H1 (cell line): ENCODE measurements at regions not wholly inside any gene's neighbourhood (a gene's known extent, or its start where the extent isn't known, plus 50 kb on each side); places are given as distances from the start of the nearest gene placed in this dataset.

Experiments used
- CTCF ChIA-PET: fragments of 300-600 bp; sonication (Branson Sonifier 250); formaldehyde crosslinking; loops from one replicate; lab custom pipeline; 2021; ENCODE audit not compliant: partially characterized antibody; lab: Charles Lee
- POLR2A ChIA-PET: fragments of 300-600 bp; sonication (Branson Sonifier 250); formaldehyde crosslinking; loops from one replicate; lab custom pipeline; 2021; ENCODE audit warnings: inconsistent platforms; ENCODE audit not compliant: partially characterized antibody; lab: Charles Lee
- DNase-seq, 2 experiments: peaks; one replicate each; pipeline versions ENCODE4 v3.0.0 to v3.0.0-alpha.2; 2010 to 2022; ENCODE audit warnings: low spot score in 2 of 2, low read depth in 1 of 2, mixed read lengths in 1 of 2
- FAIRE-seq: peaks from 2 replicates; lab custom pipeline; 2011; peaks lifted over from hg19 to GRCh38; lab: Jason Lieb, UNC
- H2AFZ ChIP-seq: 2 replicates; pipeline ENCODE4 v1.8.1; 2012; ENCODE audit warnings: low read length, inconsistent platforms
- H2AK5ac ChIP-seq: 2 replicates; pipeline ENCODE4 v1.6.1; 2013; ENCODE audit warnings: low read depth, low read length
- H2BK120ac ChIP-seq: replicated peaks from 2 replicates; pipeline ENCODE3; 2013; ENCODE audit warnings: low read depth, low read length, inconsistent platforms
- H2BK12ac ChIP-seq: 2 replicates; pipeline ENCODE4 v1.6.1; 2013; ENCODE audit warnings: low read depth, low read length
- H2BK15ac ChIP-seq: 2 replicates; pipeline ENCODE4 v1.6.1; 2013; ENCODE audit warnings: low read length
- H2BK20ac ChIP-seq: 2 replicates; pipeline ENCODE4 v1.6.1; 2013; ENCODE audit warnings: low read length
- H2BK5ac ChIP-seq: 2 replicates; pipeline ENCODE4 v1.6.1; 2013; ENCODE audit warnings: low read depth, low read length
- H3K14ac ChIP-seq: 2 replicates; pipeline ENCODE4 v1.6.1; 2013; ENCODE audit warnings: inconsistent platforms; ENCODE audit not compliant: insufficient read length
- H3K18ac ChIP-seq: 2 replicates; pipeline ENCODE4 v1.6.1; 2013; ENCODE audit warnings: low read length; ENCODE audit errors: extremely low read depth
- H3K23ac ChIP-seq: 2 replicates; pipeline ENCODE4 v1.6.1; 2013; ENCODE audit warnings: inconsistent platforms; ENCODE audit not compliant: insufficient read length
- H3K23me2 ChIP-seq: 2 replicates; pipeline ENCODE4 v1.6.1; 2013; ENCODE audit warnings: low read depth, low read length
- H3K27ac ChIP-seq: 2 replicates; pipeline ENCODE4 v1.6.1; 2011; ENCODE audit warnings: low read depth, low read length, inconsistent platforms
- H3K27me3 ChIP-seq, 4 experiments: replicated peaks in 1 of 4; 1 replicate in 1 of 4; 2 replicates in 3 of 4; pipeline versions ENCODE4 v1.6.1 to v1.8.1; 2011 to 2013; ENCODE audit warnings: low read length in 3 of 4, mild to moderate bottlenecking in 3 of 4, inconsistent platforms in 2 of 4, mixed read lengths in 2 of 4, moderate library complexity in 1 of 4; ENCODE audit not compliant: control insufficient read depth in 3 of 4, insufficient read depth in 3 of 4; ENCODE audit errors: extremely low read depth in 1 of 4
- H3K36me3 ChIP-seq, 4 experiments: 2 replicates each; pipeline versions ENCODE4 v1.6.1 to v1.8.1; 2011 to 2013; ENCODE audit warnings: mild to moderate bottlenecking in 4 of 4, low read length in 3 of 4, moderate library complexity in 2 of 4, control low read depth in 1 of 4, inconsistent platforms in 1 of 4; ENCODE audit not compliant: insufficient read depth in 4 of 4, control insufficient read depth in 2 of 4
- H3K4ac ChIP-seq: replicated peaks from 2 replicates; pipeline ENCODE3; 2013; ENCODE audit warnings: low read length, low read depth, mixed read lengths, inconsistent platforms; ENCODE audit not compliant: insufficient read length
- H3K4me1 ChIP-seq, 4 experiments: replicated peaks in 1 of 4; 1 replicate in 1 of 4; 2 replicates in 3 of 4; pipeline versions ENCODE4 v1.6.1 to v1.8.1; 2011 to 2013; ENCODE audit warnings: low read length in 3 of 4, inconsistent platforms in 2 of 4, mixed read lengths in 1 of 4; ENCODE audit not compliant: insufficient read depth in 4 of 4, control insufficient read depth in 3 of 4
- H3K4me2 ChIP-seq, 2 experiments: 2 replicates each; pipeline versions ENCODE4 v1.6.1 to v1.8.1; 2011 to 2013; ENCODE audit warnings: low read depth in 2 of 2, low read length in 2 of 2, control low read depth in 1 of 2, inconsistent platforms in 1 of 2, mild to moderate bottlenecking in 1 of 2; ENCODE audit not compliant: insufficient read depth in 1 of 2
- H3K4me3 ChIP-seq, 4 experiments: fragments of 200-600, 300-600 bp in 1 of 4; sonication (generic), shearing (Covaris generic), sonication (Bioruptor Twin) in 1 of 4; 2 replicates each; pipeline versions ENCODE4 v1.5.1 to v1.8.1; 2011 to 2016; ENCODE audit warnings: low read length in 4 of 4, low read depth in 3 of 4, control low read depth in 2 of 4, inconsistent platforms in 2 of 4, mild to moderate bottlenecking in 2 of 4, mixed read lengths in 1 of 4, moderate library complexity in 1 of 4; ENCODE audit not compliant: insufficient read depth in 2 of 4; ENCODE audit errors: extremely low read depth in 1 of 4
- H3K56ac ChIP-seq: replicated peaks from 2 replicates; pipeline ENCODE3; 2013; ENCODE audit warnings: low read depth, mild to moderate bottlenecking, mixed read lengths, low read length, inconsistent platforms; ENCODE audit not compliant: insufficient read length
- H3K79me1 ChIP-seq: 2 replicates; pipeline ENCODE4 v1.6.1; 2013; ENCODE audit warnings: low read depth, low read length, control low read depth
- H3K79me2 ChIP-seq, 2 experiments: 2 replicates each; pipeline versions ENCODE4 v1.6.1 to v1.8.1; 2012 to 2013; ENCODE audit warnings: low read length in 2 of 2, mild to moderate bottlenecking in 2 of 2, inconsistent platforms in 1 of 2; ENCODE audit not compliant: insufficient read depth in 2 of 2, control insufficient read depth in 1 of 2
- H3K9ac ChIP-seq, 4 experiments: replicated peaks in 1 of 4; 1 replicate in 1 of 4; 2 replicates in 3 of 4; pipeline versions ENCODE4 v1.6.1 to v1.8.1; 2011 to 2013; ENCODE audit warnings: low read depth in 3 of 4, low read length in 3 of 4, control low read depth in 2 of 4, mild to moderate bottlenecking in 2 of 4, moderate library complexity in 2 of 4, inconsistent platforms in 1 of 4; ENCODE audit errors: extremely low read depth in 1 of 4
- H3K9me3 ChIP-seq, 2 experiments: 2 replicates each; pipeline versions ENCODE4 v1.6.1 to v1.8.1; 2012 to 2013; ENCODE audit warnings: mild to moderate bottlenecking in 2 of 2, moderate library complexity in 2 of 2, control low read depth in 1 of 2, inconsistent platforms in 1 of 2, low read depth in 1 of 2, low read length in 1 of 2, mixed read lengths in 1 of 2; ENCODE audit not compliant: insufficient read depth in 2 of 2
- H4K20me1 ChIP-seq, 2 experiments: replicated peaks in 1 of 2; 2 replicates each; pipeline versions ENCODE3 to v1.8.1; 2011 to 2013; ENCODE audit warnings: inconsistent platforms in 2 of 2, low read length in 2 of 2, mild to moderate bottlenecking in 1 of 2; ENCODE audit not compliant: insufficient read depth in 2 of 2, control insufficient read depth in 1 of 2
- H4K5ac ChIP-seq: 2 replicates; pipeline ENCODE4 v1.6.1; 2013; ENCODE audit warnings: low read length, low read depth, mixed read lengths, inconsistent platforms; ENCODE audit not compliant: insufficient read length
- H4K8ac ChIP-seq: 2 replicates; pipeline ENCODE4 v1.8.0; 2013; ENCODE audit warnings: mild to moderate bottlenecking, moderate library complexity, low read length, inconsistent platforms; ENCODE audit not compliant: insufficient read depth; ENCODE audit errors: extremely low read depth
- H4K91ac ChIP-seq: replicated peaks from 2 replicates; pipeline ENCODE3; 2013; ENCODE audit warnings: low read length, mixed read lengths, inconsistent platforms; ENCODE audit not compliant: insufficient read length
- CTCF ChIP-seq, 3 experiments: IDR thresholded peaks; 1 replicate in 2 of 3; 2 replicates in 1 of 3; pipeline versions ENCODE4 v1.5.1 to v1.6.1; 2011; ENCODE audit warnings: low read length in 3 of 3, mild to moderate bottlenecking in 3 of 3, inconsistent platforms in 2 of 3, low read depth in 1 of 3, moderate library complexity in 1 of 3; ENCODE audit not compliant: insufficient read depth in 1 of 3; ENCODE audit errors: control extremely low read depth in 1 of 3
- FOSL1 ChIP-seq: IDR thresholded peaks from 2 replicates; pipeline ENCODE4 v1.6.1; 2011; ENCODE audit warnings: mild to moderate bottlenecking, low read depth, low read length, moderate library complexity; ENCODE audit not compliant: insufficient read depth
- RAD21 ChIP-seq, 2 experiments: IDR thresholded peaks in 1 of 2; conservative IDR thresholded peaks in 1 of 2; 2 replicates each; pipeline ENCODE4 v1.6.1; 2011; ENCODE audit warnings: low read depth in 2 of 2, low read length in 2 of 2, improper control_type of control experiment in 1 of 2, inconsistent platforms in 1 of 2, mild to moderate bottlenecking in 1 of 2, moderate library complexity in 1 of 2
- WGBS, 2 experiments: shearing (Covaris generic) in 1 of 2; methylation state at CpG; one replicate each; pipeline versions ENCODE4 v1.1.6 to v1.1.7; 2013 to 2015; ENCODE audit warnings: low lambda C conversion rate in 2 of 2, mixed read lengths in 2 of 2, inconsistent platforms in 1 of 2, low coverage in 1 of 2, missing lambda C conversion rate in 1 of 2; ENCODE audit not compliant: insufficient replicate concordance in 2 of 2, insufficient coverage in 1 of 2, insufficient read length in 1 of 2; ENCODE audit errors: extremely low coverage in 1 of 2, missing lambda C conversion rate in 1 of 2; 5-methylcytosine and 5-hydroxymethylcytosine counted together

GRCh38 chr10:131775433-131775832, 125.4 kb upstream of the PPP2R2D start:
- H4K20me1 ChIP-seq = no peaks in the 10 kb centered on the region
- H3K14ac ChIP-seq = no peak overlapping the region
- ChIA-PET POLR2A (no interaction called here), CTCF (interaction anchor here (0.5 to 3.1 kb wide), 10 partner anchors 9 to 100 kb away, joined by 3 to 29 read pairs (median 4); no protein-coding TSS in a partner anchor)
- H2BK15ac ChIP-seq = 0 out of 2 replicates have a peak overlapping the region, but pooled peaks have one; percentile 46
- H3K4ac ChIP-seq = no peak overlapping the region
- DNase-seq (peak in 1 of 2 experiments; percentile 58), FAIRE-seq (no peak)
- H3K27me3 ChIP-seq = no peaks in the 10 kb centered on the region
- H4K5ac ChIP-seq = no peak overlapping the region
- H3K27ac ChIP-seq = no peak overlapping the region
- no peak overlapping the region for H4K8ac ChIP-seq
- H3K79me2 ChIP-seq = no peaks in the 10 kb centered on the region
- WGBS, 2 experiments = 52% methylated on average over 16 of the region's 16 CpGs; no CpG with 5 or more reads in 1 of the 2 experiments
- no peak overlapping the region for H4K91ac ChIP-seq
- no peak overlapping the region for H2AK5ac ChIP-seq
- no peak overlapping the region for H2BK5ac ChIP-seq
- no peak overlapping the region for H3K18ac ChIP-seq
- H3K79me1 ChIP-seq = no peaks in the 10 kb centered on the region
- no peak overlapping the region for H2BK120ac ChIP-seq
- H3K9ac ChIP-seq = no peak overlapping the region
- H2AFZ ChIP-seq = peak overlapping the region; percentile 37; the same call in 1 of the 2 replicates
- H3K4me3 ChIP-seq = no peak overlapping the region
- H2BK12ac ChIP-seq = no peak overlapping the region
- TF ChIP-seq CTCF (IDR thresholded peaks at IDR 0.05; ENCODE audit: control extremely low read depth in 1 of 3, insufficient read depth in 1 of 3, low read depth in 1 of 3, low read length in 3 of 3) (peak; percentile 59 to 73 (median 71)), FOSL1 (no peak), RAD21 (IDR thresholded peaks at IDR 0.05 in 1 of 2, conservative IDR thresholded peaks at IDR 0.05 in 1 of 2; ENCODE audit: low read depth in 2 of 2, low read length in 2 of 2) (peak; percentile 76 to 81)
- H3K4me2 ChIP-seq = no peak overlapping the region
- peaks cover 7 to 13% of the 10 kb centered on the region in 2 experiments; a peak in 3 of 4 replicates for H3K9me3 ChIP-seq
- H3K4me1 ChIP-seq = no peaks in the 10 kb centered on the region; a peak in 2 of 7 replicates
- no peak overlapping the region for H3K56ac ChIP-seq
- no peak overlapping the region for H3K23ac ChIP-seq
- H3K23me2 ChIP-seq = no peaks in the 10 kb centered on the region
- no peaks in the 10 kb centered on the region for H3K36me3 ChIP-seq
- H2BK20ac ChIP-seq = no peak overlapping the region
